ENCODE measurements at regions not wholly inside any gene's neighbourhood (a gene's known extent, or its start where the extent isn't known, plus 50 kb on each side); places are given as distances from the start of the nearest gene placed in this dataset.

DNA sequence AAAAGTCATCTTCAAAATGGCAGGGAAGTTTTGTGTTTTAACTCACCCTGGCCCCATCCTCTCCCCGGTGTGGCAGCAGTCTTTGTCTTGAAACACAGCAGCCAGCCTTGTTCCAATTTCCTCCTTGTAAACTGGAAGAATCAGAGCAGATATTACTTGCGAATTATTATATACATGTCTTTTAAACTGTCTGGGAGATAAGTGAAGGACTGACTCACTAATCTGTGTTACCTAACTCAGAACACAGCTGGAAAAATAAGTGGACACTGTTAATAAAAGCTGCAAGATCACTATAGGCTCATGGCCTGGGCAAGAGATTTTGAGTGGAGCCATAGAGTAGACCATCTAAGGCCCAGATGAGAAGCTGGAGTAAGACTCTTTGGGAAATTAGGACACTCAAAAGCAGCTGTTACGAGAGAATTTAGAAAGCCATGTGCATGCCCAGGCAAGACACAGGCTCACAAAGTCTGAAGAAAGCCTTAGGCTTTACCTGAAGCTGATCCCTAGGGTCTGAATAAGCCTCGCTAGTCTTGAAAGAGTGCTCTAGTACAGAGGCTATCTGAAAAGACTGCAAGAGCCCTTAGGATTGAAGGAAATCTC is 233.0 kb upstream of the RAB4A start:
- DNase-seq, result no peak

DNA sequence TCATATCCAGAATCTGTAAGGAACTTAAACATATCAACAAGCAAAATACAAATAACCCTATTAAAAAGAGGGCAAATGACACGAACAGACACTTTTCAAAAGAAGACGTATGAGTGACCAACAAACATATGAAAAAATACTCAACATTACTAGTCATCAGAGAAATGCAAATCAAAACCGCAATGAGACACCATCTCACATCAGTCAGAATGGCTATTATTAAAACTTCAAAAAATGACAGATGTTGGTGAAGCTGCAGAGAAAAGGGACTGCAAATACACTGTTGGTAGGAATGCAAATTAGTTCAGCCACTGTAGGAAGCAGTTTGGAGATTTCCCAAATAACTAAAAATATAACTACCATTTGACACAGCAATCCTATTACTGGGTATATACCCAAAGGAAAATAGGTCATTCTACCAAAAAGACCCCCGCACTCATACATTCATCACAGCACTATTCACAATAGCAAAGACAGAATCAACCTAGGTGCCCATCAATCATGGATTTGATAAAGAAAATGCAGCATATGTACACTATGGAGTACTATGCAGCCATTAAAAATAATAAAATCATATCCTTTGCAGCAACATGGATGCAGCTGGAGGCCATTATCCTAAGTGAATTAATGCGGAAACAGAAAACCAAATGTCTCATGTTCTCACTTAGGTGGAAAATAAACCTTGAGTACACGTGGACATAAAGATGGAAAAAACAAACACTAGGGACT is 230.1 kb upstream of the RAB4A start:
- DNase-seq, result no peak

DNA sequence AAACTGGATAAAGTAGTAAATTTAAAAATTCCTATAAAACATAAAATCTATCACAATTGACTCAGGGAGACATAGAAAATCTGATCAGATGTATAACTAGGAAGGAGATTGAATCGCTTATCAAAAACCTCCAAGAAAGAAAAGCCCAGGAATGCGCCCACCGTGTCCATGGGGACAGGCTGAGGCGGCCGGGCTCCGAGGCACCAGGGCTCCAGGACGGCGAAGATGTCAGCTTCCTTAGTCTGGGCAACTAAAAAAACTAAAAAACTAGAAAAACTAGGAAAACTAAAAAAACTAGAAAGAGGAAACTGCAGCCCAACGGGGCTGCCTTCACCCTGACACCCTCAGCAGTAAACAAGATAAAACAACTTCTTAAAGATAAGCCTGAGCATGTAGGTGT is 229.0 kb upstream of the RAB4A start:
- DNase-seq, result no peak

DNA sequence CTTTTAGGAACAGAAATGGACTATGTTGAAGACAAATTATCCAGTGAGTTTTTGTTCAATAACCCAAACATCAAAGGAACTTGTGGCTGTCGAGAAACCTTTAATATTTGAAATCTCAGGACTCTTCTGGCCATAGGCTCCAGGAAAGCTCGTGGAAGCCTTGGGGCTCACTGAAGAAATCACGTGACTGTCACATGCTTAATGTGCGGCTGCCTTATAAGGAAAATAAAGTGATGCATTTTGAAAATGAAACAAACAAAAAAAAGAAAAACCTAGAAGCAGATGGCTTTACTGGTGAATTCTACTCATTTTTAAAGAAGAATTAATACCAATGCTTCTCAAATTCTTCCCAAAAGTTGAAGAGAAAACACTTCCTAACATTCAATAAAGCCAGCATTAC is 228.4 kb upstream of the RAB4A start:
- DNase-seq, result no peak

GRCh38 chr1:229043115-229043514 is 227.8 kb upstream of the RAB4A start:
- no peak for DNase-seq

- DNase-seq, result no peak
These were observed 224.6 kb upstream of the RAB4A start for GRCh38 chr1:229046251-229046853.

GRCh38 chr1:229047161-229047839 is 223.6 kb upstream of the RAB4A start:
- no peak for DNase-seq

GRCh38 chr1:229047840-229048620 is 222.9 kb upstream of the RAB4A start:
- no peak for DNase-seq

GRCh38 chr1:229048896-229049295 is 222.0 kb upstream of the RAB4A start:
- DNase-seq, result no peak

DNA sequence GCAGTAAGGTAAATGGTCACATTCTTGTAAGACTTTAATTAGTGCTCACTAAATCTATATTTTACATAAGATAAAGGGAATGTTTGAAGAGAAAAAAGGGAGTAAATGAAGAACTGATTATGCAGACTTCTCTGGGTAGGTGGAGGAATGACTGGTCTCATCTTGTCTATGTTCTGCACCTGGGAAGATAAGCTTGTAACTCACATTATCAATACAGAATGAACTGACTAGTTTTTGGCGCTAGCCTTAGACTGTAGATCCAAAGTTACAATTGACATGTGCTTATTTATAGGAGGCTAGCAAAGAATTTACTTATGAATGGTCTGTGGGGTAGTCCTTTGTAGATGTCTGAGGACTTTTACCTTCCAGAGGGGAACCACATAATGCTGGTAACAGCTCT is 214.9 kb upstream of the RAB4A start:
- DNase-seq, result no peak

GRCh38 chr1:229058111-229058561 is 212.8 kb upstream of the RAB4A start:
- DNase-seq, result no peak

- DNase-seq, result no peak
These were observed 212.2 kb upstream of the RAB4A start for GRCh38 chr1:229058729-229059128.

DNA sequence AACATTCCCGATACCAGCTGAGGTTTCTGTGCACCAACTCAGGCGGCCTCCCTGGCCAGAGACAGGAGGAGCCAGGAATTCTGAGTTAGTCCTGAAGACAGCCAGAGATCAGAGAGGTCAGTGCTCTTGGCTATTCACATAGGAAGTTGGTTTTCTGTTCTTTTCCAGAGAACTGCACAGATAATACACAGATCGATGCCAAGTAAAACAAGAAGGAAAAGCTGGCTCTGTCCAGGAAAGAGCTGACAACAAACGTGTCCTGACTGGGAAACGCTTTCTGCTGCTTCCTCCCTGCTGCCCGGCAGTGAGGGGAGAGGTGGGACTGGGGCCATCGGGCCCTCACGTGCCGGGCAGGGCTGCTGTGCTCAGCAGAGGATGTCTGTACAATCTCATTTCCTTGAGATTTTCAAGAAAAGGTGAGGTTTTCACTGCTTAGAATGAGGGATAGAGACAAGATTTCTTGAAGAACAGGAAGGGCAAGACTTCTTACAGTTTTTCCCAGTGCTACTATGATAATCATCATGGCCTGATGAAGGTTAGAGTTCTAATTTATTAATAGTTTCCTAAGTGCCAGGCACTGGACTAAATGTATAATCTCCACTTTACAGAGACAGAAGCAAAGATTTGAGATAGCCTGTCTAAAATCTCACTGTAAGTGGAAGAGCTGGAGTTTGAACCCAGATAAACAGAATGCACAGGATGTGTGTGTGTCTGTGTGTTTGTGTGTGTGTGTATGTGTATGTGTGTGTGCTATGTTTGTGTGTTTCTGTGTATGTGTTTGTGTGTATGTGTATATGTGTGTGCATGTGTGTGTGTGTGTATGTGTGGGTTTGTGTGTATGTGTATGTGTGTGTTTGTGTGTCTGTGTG is 211.0 kb upstream of the RAB4A start:
- DNase-seq, result no peak

DNA sequence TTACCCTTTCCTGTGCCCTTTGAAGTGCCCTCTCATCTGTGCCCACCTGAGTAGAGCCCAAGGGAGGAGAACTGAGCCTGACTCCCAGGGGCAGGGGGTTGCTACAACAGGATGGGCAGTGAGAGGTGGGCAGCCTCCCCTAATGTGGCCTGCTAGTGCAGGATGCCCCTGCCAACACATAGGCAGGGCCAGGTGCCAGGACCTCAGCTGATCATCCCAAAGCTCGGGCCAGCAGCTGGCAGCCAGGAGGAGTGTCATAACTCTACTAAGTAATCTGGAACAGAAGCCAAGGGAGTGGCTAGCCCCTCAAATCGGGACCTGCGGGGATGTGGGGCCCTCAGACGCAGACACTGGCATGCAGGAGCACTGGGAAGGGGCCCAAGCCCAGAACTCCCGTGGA is 208.8 kb upstream of the RAB4A start:
- DNase-seq, result no peak

- no peak for DNase-seq
These were observed 207.6 kb upstream of the RAB4A start for GRCh38 chr1:229063154-229063773.

DNA sequence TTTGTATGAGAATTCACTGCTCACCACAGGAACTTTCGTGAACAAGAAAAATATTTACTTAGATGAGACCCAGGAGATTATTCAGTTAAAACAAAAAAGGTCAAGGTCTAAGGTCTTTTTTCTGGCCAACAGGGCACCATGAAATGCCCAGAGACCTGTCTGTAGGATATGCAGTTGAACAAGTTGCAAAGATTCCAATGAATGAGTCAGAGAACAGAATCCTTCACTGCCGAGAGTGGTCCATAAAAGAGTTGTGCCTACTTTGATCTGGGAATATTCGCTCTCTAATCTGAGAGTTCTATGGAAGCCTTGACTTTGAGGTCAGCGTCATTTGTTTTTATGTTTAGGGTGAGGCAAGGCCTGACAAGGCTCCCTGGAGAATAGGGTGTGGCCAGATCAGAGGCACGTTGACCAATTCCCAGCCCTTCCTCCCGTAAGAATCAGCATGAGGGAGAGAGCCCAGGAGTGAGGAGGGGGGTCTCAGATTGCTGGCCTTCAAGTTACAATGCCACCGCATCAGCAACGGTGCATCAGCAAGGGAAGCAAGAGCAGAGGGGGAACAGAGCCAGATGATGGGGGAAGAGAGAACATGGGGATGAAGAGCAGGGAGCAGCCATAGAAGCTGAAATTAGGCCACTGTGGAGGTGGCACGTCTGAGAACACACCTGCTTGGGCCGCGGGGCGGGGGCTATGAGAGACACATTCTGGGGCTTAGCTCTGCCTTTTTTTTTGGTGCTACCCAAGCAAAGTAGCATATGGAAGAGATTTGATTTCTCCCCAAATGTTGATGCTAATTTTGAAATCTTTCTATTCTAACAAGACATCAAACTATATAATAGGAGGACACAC is 206.4 kb upstream of the RAB4A start:
- no peak for DNase-seq

- no peak for DNase-seq
These were observed 205.3 kb upstream of the RAB4A start for GRCh38 chr1:229065613-229066012.

- DNase-seq, result no peak
These were observed 204.3 kb upstream of the RAB4A start for GRCh38 chr1:229066591-229066990.

DNA sequence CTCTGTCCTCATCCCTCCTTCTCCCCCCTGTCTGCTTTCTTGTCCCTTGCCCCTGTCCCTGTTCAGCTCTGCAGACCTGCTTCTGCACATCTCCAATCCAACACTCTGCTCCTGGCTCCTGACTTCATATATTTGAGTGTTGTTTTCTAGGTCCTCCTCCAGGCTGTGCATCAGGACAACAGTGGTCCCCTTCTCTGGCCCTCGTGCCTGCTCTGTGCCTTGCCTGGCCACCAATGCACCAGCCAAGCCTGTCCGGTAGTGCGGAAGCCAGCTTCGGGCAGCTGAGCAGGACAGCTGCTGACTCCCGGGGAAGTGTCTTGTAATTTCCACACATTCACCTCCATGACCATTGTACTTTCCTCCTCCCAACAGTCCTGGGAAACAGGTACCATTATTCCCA is 203.4 kb upstream of the RAB4A start:
- DNase-seq, result no peak

DNA sequence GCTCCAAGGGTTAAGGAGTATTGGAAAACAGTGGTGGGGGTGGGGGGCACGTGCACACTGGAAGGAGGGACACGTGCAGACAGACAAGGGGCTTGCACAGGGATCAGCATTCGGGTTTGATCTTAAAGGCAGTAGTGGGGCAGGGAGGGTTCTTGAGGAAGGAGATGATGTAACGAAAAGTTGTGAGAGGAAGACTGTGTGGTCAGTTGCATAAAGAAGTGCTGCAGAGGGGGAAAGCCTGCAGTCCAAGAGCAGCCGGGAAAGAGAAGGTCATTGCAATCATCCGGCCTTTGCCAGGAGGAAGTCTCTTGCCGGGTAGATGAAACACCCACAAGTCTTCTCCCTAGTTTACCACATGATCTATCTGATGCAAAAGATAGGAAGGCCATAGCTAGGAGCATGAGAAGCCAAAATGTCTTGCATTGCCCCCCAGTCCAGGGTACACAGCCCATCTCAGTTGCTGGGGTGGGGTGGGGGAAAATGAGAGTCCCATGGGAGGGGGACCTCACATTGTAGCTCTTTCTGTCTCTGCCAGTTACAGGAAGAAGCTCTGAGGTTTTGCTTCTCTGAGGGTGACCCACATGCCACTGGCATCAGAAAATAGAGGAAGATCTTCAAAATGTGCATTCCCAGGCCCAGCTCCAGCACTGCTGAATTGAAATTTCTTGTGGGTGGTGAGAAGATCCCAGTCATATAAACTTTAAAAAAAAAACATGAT is 202.5 kb upstream of the RAB4A start:
- no peak for DNase-seq
